ENCODE measurements at regions not wholly inside any gene's neighbourhood (a gene's known extent, or its start where the extent isn't known, plus 50 kb on each side); places are given as distances from the start of the nearest gene placed in this dataset.

DNA sequence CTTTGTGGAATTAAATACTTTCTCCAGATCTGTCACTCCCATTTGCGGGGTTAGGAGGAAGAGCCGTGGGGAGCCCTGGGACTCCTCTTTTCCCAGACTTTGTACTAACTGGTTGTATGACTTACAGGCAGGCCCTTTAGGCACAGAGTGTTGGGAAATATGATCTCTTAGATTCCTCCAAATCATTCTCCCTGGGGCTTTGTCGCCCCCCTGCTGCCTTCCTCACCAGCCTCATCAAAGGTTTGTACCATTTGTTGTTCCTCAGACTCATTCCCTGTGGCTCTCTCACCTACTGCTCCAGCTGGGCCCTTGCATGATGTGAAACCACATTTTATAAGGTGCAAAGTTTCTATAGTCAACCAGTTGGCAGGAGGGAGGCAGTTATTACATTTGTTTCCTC lies 56.4 kb downstream of the CRYGS start:
- no peak for DNase-seq

DNA sequence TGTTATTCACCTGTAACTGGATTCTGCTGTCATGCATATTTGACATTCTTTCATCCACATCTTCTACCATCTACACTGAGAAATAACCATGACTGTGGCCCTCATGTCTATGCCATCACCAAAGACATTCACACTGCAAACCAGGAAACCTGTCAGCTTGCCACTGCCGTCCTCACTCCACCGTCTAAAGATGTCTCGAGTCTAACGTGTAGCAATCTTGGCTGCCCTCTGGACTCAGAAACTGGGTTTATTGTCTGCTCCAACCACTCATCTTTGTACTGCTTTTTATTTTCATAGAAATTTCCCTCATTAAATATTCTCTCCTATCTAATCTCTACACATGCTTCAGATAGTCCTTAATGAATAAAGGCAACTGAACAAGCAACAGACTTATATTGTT lies 57.1 kb downstream of the CRYGS start:
- no peak for DNase-seq

DNA sequence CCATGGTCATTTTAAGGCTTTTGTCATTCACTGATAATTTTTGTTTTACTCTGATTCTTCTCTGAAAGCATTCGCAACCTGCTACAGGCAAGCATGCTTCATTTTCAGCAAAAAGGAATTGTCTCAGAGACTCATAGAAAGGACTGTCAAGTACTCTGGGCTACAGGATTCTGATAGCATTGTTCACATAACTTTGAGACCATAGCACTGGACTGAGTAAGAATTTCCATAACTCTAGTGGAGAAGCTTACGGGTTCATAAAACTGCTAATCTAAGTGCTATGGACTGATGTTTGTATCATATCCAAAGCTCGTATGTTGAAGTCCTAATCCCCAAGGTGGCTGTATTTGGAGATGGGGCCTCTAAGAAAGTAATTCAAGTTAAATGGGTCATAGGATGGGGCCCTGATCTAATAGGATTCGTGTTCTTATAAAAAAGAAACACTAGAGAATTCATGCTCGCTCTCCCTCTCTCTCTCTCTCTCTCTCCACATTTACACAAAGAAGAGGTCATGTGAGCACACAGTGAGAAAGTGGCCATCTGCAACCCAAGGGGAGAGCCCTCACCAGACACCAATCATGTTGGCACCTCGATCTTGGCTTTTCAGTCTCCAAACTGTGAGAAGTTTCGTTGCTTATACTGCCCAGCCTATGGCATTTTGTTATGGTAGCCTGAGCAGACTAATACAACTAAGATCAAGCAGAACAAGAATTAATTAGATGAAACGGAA lies 60.4 kb downstream of the CRYGS start:
- DNase-seq = no peak

DNA sequence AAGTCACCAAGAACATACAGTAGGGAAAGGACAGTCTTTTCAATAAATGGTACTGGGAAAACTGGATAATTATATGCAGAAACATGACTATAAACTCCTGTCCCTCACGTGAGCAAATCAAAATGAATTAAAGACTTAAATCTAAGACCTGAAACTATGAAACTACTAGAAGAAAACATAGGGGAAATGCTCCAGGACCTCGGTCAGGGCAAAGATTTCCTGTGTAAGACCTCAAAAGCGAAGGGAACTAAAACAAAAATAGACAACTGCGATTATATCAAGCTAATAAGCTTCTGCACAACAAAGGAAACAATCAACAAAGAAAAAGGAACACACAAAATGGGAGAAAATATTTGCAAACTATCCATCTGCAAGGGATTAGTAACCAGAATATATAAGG lies 62.7 kb downstream of the CRYGS start:
- DNase-seq = no peak

DNA sequence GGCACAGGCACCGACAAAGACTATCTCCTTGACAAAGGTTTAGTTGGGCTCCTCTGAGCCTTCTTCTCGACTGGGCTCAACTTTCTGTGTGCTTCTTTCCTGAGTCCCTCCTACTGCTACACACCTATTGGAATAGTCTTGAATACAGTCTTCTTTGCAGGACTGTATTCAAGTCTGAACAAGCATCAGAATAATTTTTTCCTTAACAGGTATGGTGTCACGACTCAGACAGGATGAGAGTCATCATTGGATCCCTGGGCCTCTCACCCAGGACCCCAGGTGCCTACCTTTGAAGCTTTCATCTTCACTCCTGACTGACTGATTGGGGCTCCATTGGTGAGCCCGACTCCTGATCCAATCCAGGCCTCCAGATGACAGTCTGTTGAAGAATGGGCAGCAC lies 66.3 kb downstream of the CRYGS start:
- DNase-seq = no peak

DNA sequence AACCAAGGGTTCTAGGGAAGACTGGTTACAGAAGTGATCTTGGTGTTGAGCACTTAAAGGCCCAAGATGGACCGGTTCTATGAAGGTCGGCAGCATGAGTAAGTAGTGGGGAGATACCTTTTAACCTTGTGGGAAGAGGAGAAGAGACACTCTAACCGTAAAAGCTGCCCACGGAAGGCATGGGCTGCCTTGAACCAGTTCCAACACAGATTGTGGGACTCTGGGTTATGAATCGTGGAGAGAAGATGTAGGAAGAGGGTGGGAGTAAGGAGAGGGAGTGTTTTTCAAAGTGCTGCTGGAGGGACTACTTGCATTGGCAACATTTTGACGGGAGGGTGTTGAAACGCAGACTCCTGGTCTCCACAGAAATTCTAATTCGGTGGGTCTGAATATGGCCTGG lies 67.1 kb downstream of the CRYGS start:
- DNase-seq = no peak

DNA sequence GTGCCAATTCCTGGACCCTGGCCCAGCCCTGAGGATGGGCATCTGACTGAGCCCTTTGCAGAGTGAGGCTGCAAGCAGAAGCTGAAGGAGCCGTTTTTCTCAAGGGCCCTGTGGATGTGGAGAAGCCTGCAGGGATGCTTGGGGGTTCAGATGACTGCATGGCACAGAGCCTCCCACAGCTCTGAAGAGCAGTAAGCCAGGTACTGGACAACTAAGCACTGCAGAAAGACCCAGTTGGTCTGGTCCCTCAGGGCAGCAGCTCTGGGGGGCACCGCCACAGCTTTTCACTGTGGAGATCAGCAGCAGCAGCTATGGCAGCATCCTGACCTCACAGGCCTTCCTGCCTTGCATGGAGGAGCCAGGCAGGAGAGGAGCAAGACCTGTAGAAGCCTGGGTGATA lies 67.6 kb downstream of the CRYGS start:
- no peak for DNase-seq

DNA sequence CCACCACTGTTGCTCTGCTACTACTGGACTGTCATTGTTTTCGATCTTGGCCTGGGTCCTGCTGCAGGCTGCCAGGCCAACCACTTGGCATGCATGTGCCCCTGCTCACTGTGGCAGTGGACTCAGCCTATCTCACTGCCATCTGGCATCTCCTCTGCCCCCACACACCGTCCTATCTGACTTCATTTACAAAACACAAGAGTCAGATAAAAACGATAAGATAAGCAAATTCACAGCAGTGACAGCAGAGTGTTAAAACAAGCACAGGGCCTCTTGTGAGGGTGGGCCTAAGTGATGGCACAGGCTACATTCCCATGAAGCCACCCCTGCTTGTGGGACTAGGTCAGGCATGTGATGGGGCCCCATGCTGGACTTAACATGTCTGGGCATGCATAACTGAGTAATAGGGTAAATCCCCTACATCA lies 68.1 kb downstream of the CRYGS start:
- DNase-seq = no peak

DNA sequence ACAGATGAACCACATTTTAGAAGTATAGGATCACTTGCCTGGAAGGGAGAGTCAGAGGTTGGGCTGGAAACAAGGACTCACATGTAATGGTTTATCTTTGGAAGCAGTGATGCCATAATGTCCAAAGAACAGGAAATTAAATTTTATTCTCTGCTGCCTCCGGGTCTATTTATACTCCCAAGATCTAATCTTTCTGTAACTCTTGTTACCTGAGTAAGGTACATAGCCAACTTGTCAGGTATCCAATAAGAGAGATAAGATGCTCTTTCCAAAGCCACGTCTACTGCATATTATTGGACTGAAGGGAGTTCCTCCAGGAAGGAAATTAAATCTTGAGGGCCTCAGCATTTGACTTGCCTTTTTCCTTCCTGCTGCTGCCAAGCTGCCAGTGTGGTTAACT lies 71.0 kb downstream of the CRYGS start:
- DNase-seq = no peak

DNA sequence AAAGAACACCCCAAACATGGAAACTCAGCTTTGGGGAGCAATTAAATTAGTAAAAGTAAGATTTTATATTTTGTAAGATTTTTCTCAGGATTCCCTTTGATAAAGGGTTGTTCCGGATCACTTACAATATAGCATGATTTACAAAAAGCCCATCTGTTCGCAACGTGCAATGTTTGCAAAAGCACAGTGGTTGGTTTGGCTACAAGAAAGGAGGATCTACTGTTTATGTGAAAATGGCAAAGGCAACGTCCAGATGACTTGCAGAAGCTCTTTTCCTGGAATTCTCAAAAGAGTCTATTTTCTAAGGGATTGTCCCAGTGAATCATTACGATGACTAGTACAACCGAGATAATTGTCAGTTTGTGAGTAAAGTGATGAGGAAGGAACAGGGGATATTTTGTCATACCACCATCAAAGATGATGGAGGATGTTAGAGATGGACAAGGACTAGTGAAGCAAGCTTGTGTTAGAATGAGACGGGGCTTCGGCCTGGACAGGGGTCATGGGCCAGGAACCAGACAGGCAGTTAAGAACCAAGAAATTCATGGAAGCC lies 71.6 kb downstream of the CRYGS start:
- DNase-seq = no peak

DNA sequence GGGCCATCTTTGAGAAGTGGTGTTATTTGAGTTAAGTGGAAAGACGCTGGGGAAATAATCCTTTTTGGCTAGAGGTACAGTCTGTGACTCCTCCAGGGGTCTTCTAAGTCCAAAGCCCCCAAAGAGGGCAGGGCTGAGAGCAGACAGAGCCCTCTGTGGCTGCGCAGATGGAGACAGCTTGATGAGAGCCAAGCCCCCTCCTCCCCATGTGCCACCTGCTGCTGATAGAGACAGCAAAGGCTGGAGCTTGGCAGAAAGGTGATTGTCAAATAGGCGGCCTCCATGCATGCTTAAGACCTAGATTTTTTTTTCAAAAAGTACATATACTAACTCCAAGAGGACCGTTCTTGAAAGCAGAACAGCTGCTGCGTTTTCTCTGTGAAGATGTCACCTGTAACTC lies 72.4 kb downstream of the CRYGS start:
- DNase-seq = no peak

DNA sequence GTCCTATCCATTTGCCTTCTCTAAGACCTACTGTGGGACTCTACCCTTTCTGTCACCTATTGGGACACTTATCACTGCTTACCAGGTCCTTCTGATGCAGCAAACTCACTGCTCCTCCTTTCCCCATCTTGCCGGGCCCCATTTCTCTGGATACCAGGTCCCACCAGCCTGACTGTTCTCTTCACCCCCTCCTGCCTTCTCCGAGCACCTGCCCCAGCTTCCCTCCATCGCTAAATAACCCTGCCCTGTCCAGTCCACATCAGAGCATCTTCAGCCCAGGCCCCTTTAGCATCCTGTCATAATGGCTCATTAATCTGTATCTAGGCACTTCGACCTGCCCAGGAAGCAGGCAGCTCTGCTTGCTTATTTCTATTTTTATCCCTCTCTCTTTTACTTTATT lies 74.7 kb downstream of the CRYGS start:
- DNase-seq = no peak

DNA sequence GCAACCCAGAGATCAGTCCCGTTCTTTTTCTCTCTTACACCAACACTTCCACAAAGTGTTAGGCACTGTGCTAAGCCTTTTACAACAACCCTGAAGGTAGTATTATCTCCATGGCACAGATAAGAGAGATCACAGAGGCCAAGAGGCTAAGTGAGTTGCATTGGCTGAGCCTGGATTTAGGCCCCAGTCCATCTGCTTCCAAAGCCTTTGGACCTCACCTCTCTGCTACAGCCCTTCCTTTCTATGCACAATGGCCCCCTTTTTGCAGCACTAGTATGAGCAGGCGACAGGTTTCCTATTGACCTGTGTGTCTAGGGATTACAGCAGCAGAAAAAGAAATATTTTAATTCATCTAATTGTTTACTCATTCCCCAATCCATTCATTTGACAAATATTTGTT lies 76.2 kb downstream of the CRYGS start:
- DNase-seq = no peak

DNA sequence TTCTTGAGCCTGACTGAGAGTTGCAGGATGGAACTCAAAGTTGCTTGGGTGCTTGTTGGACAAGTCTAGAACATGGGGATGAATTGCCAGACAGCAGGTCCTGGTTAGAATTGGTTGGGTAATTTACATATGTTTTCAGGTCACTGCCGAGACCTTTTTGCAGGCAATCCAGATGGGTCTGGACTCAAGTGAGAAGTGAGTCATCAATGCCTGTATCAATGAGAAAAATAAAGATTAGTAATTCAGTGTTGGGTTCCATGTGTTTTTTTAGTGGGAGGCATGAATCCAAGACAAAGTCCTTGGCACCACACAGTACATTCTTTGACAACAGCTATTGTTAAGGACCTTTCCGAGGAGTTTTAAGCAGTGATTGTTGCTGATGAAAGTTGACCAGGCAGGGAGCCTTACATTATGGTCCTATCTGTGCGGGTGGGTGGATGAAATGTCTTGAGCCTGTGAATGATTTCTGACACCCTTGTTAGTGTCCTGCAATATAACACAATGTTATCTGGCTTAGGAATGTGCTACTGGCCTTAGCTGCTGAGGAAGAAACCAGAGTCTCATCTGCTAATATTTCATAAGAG lies 77.7 kb downstream of the CRYGS start:
- no peak for DNase-seq

DNA sequence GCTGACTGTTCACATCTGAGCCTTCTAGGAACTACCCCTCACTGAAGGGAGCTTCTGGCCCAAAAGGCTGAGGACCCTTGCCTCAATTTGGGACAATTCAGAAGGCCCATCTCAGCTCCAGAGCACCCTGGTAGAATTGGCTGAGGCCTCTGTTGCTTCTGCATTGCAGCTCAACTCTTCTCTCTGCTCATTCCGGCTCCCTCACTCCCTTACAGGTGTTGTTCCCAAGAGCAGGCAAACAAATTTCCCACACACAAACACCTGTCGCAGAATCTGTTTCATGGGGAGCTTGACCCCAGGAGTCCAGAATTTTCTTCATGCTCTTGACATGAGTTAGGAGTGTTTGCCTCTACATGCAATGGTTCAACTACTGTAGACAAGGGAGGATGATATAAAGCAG lies 78.7 kb downstream of the CRYGS start:
- DNase-seq = no peak

DNA sequence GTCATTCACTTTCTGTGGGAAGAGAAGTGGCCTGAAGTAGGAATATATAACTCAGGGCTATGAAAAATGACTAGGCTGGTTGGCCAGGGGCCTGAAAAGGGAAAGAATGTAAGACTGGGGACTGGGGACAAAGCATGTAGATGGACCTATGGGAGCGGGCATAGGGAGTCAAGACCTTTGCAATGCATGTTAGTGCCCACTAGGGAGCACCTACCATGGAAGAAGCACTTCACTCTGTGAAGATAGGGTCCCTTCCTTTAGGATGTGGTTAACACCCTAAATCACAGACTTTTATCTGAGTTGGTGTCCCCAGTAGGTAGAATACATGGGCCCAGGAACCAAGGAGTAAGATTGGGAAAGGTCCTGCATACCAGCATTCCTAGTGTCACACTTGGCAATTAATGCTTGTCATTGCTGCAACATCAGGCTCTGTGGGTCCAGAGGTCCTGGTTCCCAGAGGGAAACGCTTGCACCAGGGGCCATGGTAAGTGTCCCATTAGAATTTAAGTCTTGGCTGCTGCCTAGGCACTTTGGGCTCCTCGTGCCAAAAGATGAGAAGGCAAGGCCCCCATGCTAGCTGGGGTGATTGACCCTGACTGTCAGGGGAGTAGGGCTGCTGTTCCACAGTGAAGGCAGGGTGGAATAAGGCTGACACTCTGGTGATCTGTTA lies 79.6 kb downstream of the CRYGS start:
- DNase-seq = no peak

DNA sequence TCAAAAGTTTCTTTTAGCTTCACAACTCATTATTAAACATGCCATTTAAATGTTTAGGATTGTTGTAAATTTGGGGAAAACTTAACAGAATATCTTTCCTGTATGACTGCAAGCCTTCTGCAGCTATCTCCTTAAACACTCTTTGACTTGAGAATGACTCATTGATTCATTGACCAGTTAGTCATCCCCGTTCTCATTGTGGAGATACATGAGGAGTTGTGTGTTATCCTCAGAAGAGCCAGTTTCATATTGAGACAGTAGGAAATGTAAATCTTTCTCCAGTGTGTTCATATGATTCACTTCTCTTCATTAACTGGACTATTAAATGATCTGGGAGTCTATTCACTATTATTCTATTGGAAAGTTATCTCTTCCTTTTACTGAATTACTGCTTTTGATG lies 83.0 kb downstream of the CRYGS start:
- peak; percentile 33 for DNase-seq

DNA sequence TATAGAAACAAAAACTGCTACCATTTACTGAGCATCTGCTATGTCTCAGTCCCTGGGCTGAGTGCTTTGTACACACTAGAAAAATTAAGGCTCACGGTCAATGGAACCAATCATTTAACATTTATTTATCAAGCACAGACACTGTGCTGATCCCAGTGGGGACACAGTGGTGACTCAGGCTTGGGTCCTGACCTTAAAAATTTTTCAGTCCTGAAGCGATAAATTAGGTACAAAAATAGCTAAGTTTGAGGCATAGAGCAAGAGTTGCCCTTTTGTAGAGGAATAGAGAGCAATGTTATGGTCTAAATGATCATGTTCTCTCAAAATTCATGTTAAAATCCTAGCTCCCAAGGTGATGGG lies 85.1 kb downstream of the CRYGS start:
- no peak for DNase-seq

DNA sequence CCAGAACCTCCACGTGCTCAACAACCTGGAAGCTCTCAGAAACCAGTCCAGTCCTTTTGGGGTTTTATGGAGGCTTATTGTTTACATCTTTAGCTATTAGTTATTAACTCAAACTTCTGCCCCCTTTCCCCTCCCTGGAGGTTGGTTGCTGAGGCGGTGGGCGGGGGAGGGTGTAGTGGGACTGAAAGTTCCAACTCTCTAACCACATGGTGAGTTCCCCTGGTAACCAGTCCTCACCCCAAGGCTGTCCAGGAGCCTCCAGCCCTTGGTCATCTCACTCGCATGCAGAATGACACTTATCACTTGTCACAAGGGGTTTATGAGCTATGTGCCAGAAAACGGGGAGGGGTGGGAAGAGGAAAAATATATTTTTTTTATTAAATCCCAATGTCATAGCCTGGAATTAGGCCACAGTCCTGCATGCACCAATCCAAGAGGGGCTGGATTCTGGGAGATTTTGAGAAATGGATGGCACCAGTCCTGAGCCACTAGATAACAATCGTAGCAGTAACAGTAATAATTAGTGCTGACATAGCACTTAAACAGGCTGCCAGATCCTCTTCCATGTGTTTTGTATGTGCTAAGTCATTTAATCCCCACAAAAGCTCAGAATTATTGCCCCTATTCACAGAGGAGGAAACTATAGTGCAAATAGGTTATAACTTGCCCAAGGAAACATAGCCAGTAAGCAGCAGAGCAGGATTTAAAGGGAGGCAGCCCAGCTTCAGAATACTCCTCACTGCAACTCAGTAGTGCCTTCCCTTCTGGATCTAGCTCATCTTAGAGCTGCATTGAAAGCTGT lies 85.7 kb downstream of the CRYGS start:
- DNase-seq = no peak

DNA sequence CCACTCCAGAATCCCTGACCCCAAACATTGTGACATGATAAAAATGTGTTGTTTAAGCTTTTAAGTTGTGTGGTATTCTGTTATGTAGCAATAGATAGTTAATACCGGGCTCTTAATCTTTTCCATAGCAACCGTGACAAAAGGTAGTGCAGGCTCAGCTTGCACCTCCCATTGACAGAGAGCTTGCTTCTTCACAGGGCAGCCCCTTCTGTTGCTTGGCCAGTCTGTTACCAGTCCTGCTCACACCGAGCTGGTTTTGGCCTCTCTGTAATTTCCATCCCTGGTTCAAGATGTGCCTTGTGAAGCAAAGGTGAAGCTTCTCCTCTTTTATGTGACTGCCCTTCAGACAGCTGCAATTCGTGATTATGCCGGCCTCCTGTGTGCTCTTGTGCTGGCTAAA lies 86.9 kb downstream of the CRYGS start:
- DNase-seq = no peak

DNA sequence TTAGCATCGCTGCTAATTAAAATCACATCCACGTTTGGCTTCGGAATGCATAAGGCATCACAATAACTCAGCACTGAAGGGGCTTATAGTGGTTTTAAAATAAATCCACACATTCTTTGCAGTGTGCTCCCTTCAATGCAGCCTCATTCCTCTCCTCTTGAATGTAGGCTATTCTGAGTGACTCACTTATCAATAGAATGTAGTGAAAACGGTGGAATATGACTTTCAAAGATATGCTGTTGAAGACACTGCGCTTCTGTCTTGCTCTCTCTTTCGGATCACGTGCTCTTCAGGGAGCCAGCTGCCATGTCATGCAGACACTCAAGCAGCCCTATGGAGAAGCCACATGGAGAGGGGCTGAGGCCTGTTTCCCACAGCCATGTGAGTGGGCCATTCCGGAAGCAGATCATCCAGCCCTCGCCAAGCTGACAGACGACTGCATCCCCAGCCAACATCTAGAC lies 87.4 kb downstream of the CRYGS start:
- no peak for DNase-seq

DNA sequence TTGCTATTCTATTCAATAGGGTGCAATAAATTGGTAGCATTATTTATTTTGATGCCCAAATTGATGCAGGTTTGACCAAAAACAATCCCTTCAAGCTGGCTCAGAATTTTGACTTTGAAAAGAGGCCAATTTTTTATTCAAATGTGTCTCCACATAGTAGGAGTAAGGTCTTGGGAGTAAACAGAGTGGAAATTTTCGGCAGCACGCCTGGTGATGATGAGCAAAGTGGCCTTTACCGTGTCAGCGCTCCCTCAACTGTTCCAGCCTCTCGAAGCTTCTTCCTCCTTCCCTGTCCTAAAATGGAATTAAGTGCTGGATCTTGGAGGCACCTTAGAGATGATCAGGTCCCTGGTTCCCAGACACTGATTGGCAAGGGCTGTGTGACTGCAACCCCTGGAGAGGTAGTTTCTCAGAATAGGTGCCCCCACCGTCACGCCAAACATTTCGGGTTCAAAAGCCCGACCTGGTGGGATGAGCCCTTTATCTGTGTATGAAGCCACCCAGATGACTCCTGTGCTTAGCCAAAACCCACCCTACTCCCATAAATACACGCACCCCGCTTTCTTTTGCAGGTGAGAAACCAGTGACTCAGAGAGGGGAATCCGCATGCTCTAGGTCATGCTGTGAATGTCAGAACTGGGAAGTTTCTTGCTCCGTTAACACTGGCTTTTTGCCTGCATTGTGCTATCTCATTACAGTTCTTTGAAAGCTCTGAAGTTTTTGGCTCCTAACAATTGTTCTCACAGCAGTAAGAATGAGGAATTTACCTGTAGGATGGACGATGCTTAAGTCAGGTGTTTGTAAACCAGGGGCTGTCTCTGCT lies 89.1 kb downstream of the CRYGS start:
- no peak for DNase-seq

DNA sequence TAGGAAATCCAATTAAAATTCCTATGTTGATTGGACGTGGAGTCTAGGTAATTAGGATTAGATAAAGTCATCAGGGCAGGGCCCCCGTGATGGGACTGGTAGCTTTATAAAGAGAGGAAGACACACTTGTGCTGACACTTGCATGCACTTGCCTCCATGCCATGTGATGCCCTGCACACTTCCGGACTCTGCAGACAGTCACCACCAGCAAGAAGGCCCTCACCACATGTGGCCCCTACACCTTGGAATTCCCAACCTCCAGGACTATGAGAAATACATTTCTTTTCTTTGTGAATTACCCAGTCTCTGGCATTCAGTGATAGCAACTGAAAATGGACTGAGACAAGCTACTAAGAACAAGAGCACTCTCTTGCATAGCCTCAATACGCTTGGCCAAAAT lies 90.6 kb downstream of the CRYGS start:
- no peak for DNase-seq

Data from kidney glomerular epithelial cell (primary cell).